GM10248 (cell line): ENCODE measurements at regions not wholly inside any gene's neighbourhood (a gene's known extent, or its start where the extent isn't known, plus 50 kb on each side); places are given as distances from the start of the nearest gene placed in this dataset.
A peak's percentile ranks its signal among the peaks of the same experiment; 100 is the strongest.

Experiments
- CTCF ChIA-PET: fragments of 300-600 bp; sonication (Branson Sonifier 250); formaldehyde crosslinking; extraction: SDS; loops from one replicate; lab custom pipeline; 2021; ENCODE audit warnings: antibody characterized with exemption; lab: Yijun Ruan, JAX
- POLR2A ChIA-PET: fragments of 350-650 bp; sonication (Branson Sonifier 250); formaldehyde crosslinking; extraction: SDS; loops from one replicate; lab custom pipeline; 2020; ENCODE audit warnings: antibody characterized with exemption; lab: Yijun Ruan, JAX
- DNase-seq: peaks from one replicate; pipeline ENCODE4 v3.0.0; 2012; ENCODE audit errors: extremely low spot score
- TF ChIP-seq, protein P1 (sequence below): IDR thresholded peaks from 2 replicates; pipeline ENCODE4 v1.5.1; 2012; ENCODE audit warnings: mild to moderate bottlenecking, low read depth; ENCODE audit errors: extremely low read depth, missing control alignments, control extremely low read depth

GRCh38 chr2:18907937-18908336 lies 318.6 kb upstream of the NT5C1B start:
- no peak for DNase-seq
- TF ChIP-seq, protein P1, sequence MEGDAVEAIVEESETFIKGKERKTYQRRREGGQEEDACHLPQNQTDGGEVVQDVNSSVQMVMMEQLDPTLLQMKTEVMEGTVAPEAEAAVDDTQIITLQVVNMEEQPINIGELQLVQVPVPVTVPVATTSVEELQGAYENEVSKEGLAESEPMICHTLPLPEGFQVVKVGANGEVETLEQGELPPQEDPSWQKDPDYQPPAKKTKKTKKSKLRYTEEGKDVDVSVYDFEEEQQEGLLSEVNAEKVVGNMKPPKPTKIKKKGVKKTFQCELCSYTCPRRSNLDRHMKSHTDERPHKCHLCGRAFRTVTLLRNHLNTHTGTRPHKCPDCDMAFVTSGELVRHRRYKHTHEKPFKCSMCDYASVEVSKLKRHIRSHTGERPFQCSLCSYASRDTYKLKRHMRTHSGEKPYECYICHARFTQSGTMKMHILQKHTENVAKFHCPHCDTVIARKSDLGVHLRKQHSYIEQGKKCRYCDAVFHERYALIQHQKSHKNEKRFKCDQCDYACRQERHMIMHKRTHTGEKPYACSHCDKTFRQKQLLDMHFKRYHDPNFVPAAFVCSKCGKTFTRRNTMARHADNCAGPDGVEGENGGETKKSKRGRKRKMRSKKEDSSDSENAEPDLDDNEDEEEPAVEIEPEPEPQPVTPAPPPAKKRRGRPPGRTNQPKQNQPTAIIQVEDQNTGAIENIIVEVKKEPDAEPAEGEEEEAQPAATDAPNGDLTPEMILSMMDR = no peak
- POLR2A ChIA-PET = no interaction called here
- CTCF ChIA-PET = interaction anchor here (1.5 kb wide), 1 partner anchor 10 kb away, joined by 6 read pairs; no protein-coding TSS in a partner anchor

- DNase-seq = no peak
- TF ChIP-seq, protein P1 = no peak
- POLR2A ChIA-PET = no interaction called here
- CTCF ChIA-PET = no interaction called here
Observed at GRCh38 chr2:18907508-18907907, 318.1 kb upstream of the NT5C1B start.

DNA sequence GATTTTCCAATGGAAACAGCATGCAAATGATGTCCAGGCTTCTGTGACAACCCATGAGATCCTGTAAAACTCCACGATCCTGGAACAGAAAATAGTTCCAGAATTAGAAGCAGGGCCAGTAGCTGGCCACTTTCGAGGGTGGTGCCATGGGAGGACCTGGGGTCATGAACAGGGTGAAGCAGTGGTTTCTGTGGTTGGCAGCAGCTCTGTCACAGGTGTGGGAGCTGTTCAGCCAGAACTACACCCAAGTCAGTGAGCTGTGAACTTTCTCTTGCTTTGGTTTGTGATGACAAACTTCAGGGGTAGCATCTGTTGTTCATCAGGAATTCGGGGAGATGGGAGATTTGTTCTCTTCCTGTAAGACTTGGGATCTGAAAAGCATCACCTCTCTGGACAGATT lies 314.4 kb upstream of the NT5C1B start:
- ChIA-PET POLR2A (no interaction called here), CTCF (interaction anchor here (1.1 kb wide), 1 partner anchor 10 kb away, joined by 4 read pairs; no protein-coding TSS in a partner anchor)
- peak; percentile 27 for DNase-seq
- TF ChIP-seq, protein P1 = no peak

- DNase-seq = no peak
- CTCF ChIA-PET = no interaction called here
- POLR2A ChIA-PET = no interaction called here
- TF ChIP-seq, protein P1 = no peak
Observed at GRCh38 chr2:18901242-18901641, 311.9 kb upstream of the NT5C1B start.

DNA sequence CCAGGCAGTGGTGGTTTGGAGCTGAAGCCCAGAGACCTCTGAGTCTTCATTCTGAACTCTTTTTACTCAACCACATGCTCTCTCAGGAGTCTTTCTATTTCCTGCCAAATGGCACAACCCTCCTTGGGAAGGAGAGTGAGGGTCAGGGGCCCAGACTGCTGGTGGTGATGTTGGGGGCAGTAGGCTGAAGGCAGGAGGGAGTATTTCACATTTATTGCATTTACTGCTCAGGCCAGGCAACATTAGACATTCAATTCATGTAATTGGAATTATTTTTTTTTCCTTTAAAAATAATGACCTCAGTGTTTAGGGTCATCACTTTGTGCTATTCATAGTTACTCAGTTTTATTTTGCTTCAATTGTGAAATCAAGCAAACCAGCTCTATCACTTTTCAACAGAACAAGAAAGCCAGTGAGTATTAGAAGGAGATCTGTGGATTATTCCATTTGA lies 311.3 kb upstream of the NT5C1B start:
- ChIA-PET CTCF (no interaction called here), POLR2A (no interaction called here)
- TF ChIP-seq, protein P1 = no peak
- DNase-seq = no peak

DNA sequence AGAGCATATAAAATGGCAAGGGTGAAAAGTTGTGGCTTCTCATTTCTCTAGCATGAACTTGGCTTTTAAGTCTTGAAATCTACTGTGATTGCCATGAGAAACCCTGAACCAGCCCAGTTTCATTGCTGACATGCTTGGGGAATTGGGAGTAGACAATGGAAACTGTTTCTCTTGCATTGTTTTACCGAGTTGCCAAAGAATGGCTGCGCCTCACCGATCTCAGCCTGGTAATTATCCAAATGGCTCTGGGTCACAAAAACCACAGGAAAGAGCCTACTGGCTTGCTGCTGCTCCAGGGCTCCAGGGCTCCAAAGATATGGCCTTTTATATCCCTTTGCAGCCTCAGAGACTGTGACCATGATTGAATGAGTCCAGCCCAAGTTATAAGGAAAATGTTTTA lies 310.4 kb upstream of the NT5C1B start:
- POLR2A ChIA-PET = no interaction called here
- CTCF ChIA-PET = no interaction called here
- DNase-seq = no peak
- TF ChIP-seq, protein P1 = no peak

GRCh38 chr2:18898271-18898670 lies 308.9 kb upstream of the NT5C1B start:
- DNase-seq = no peak
- TF ChIP-seq, protein P1 = no peak
- CTCF ChIA-PET = no interaction called here
- POLR2A ChIA-PET = no interaction called here
